H1 (cell line): ENCODE measurements at regions not wholly inside any gene's neighbourhood (a gene's known extent, or its start where the extent isn't known, plus 50 kb on each side); places are given as distances from the start of the nearest gene placed in this dataset.

Experiments
- ATF2 ChIP-seq: IDR thresholded peaks from 2 replicates; pipeline ENCODE4 v1.6.1; 2012; ENCODE audit warnings: low read length, inconsistent platforms
- BACH1 ChIP-seq: IDR thresholded peaks from 2 replicates; pipeline ENCODE4 v1.6.1; 2012; ENCODE audit warnings: low read length, improper control_type of control experiment
- CTCF ChIP-seq, 3 experiments: IDR thresholded peaks; 1 replicate in 2 of 3; 2 replicates in 1 of 3; pipeline versions ENCODE4 v1.5.1 to v1.6.1; 2011; ENCODE audit warnings: low read length in 3 of 3, mild to moderate bottlenecking in 3 of 3, inconsistent platforms in 2 of 3, low read depth in 1 of 3, moderate library complexity in 1 of 3; ENCODE audit not compliant: insufficient read depth in 1 of 3; ENCODE audit errors: control extremely low read depth in 1 of 3
- EZH2 ChIP-seq: fragments of 200-600 bp; sonication (generic); IDR thresholded peaks from 2 replicates; pipeline ENCODE4 v1.7.1; 2012; ENCODE audit warnings: low read depth, mild to moderate bottlenecking, moderate library complexity, low read length, inconsistent platforms; ENCODE audit not compliant: severe bottlenecking
- POLR2A ChIP-seq, 2 experiments: IDR thresholded peaks; 1 replicate in 1 of 2; 2 replicates in 1 of 2; pipeline ENCODE4 v1.6.1; 2011; ENCODE audit warnings: low read depth in 2 of 2, low read length in 2 of 2, mild to moderate bottlenecking in 2 of 2; ENCODE audit errors: control extremely low read depth in 1 of 2
- POLR2AphosphoS5 ChIP-seq: IDR thresholded peaks from 2 replicates; pipeline ENCODE4 v1.6.1; 2011; ENCODE audit warnings: low read depth, low read length
- RNF2 ChIP-seq: fragments of 200-900, 300-1000 bp; sonication (generic); IDR thresholded peaks from 2 replicates; pipeline ENCODE4 v1.7.1; 2016; ENCODE audit warnings: borderline replicate concordance, low read depth, mild to moderate bottlenecking, antibody characterized with exemption, low read length; ENCODE audit not compliant: poor library complexity, severe bottlenecking; ENCODE audit errors: missing control alignments
- RXRA ChIP-seq: IDR thresholded peaks from 2 replicates; pipeline ENCODE4 v1.6.1; 2011; ENCODE audit warnings: low read depth, mild to moderate bottlenecking, low read length, moderate library complexity; ENCODE audit not compliant: insufficient read depth
- TAF1 ChIP-seq: IDR thresholded peaks from 2 replicates; pipeline ENCODE4 v1.6.1; 2011; ENCODE audit warnings: mild to moderate bottlenecking, low read depth, low read length
- TCF12 ChIP-seq: IDR thresholded peaks from 2 replicates; pipeline ENCODE4 v1.6.1; 2011; ENCODE audit warnings: low read depth, mild to moderate bottlenecking, low read length
- ZNF274 ChIP-seq: IDR thresholded peaks from 2 replicates; pipeline ENCODE4 v1.7.0; 2012; ENCODE audit warnings: low read length, borderline replicate concordance; ENCODE audit errors: extremely low read depth

- TF ChIP-seq POLR2A (IDR thresholded peaks at IDR 0.05; ENCODE audit: control extremely low read depth in 1 of 2, low read depth in 2 of 2, low read length in 2 of 2) (no peak), BACH1 (no peak), RNF2 (no peak), ATF2 (no peak), TAF1 (no peak), CTCF (IDR thresholded peaks at IDR 0.05; ENCODE audit: control extremely low read depth in 1 of 3, insufficient read depth in 1 of 3, low read depth in 1 of 3, low read length in 3 of 3) (no peak), EZH2 (no peak), ZNF274 (no peak), POLR2AphosphoS5 (no peak), RXRA (no peak), TCF12 (no peak)
These were observed 117.7 kb downstream of the EN1 start for GRCh38 chr2:118729760-118730159.
